ENCODE measurements at regions not wholly inside any gene's neighbourhood (a gene's known extent, or its start where the extent isn't known, plus 50 kb on each side); places are given as distances from the start of the nearest gene placed in this dataset.

DNA sequence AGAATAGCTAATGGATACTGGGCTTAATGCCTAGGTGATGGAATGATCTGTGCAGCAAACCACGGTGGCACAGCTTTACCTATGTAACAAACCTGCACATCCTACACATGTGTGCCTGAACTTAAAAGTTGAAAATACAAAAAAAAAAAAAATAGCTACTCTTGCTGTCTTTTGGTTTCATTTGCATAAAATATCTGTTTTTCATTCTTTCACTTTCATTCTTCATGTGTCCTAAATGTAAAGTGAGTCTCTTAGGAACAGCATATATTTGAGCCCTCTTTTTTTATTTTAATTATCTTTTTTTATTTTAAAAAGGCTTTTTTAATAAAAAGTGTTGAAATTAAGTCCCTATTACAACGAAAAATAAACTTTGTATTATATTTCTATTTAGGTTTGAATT, 836.1 kb upstream of the KCND2 start:
- TF ChIP-seq HDGF (IDR thresholded peaks at IDR 0.05; ENCODE audit: borderline replicate concordance) (no peak), TARDBP (IDR thresholded peaks at IDR 0.05) (no peak), ARNT (IDR thresholded peaks at IDR 0.05) (no peak), FOXA1 (IDR thresholded peaks at IDR 0.05) (no peak), SP1 (IDR thresholded peaks at IDR 0.05) (no peak)
